A549 (cell line): ENCODE measurements at regions not wholly inside any gene's neighbourhood (a gene's known extent, or its start where the extent isn't known, plus 50 kb on each side); places are given as distances from the start of the nearest gene placed in this dataset.

Experiments used
- ATAC-seq, 2 experiments: fragments of 200-7000 bp in 1 of 2; fragments of >200 bp in 1 of 2; cut with Nextera tagmentation in 1 of 2; cut with Tn5 transposase in 1 of 2; 3 replicates each; pipeline versions ENCODE4 v1.8.0 to v1.9.1; 2018 to 2020; ENCODE audit warnings: mild to moderate bottlenecking in 1 of 2, moderate library complexity in 1 of 2
- CTCF ChIA-PET: fragments of 300-600 bp; sonication (Branson Sonifier 250); formaldehyde crosslinking; extraction: SDS; loops from one replicate; lab custom pipeline; 2021; ENCODE audit warnings: antibody characterized with exemption, inconsistent platforms; lab: Yijun Ruan, JAX
- POLR2A ChIA-PET: fragments of 350-600 bp; formaldehyde crosslinking; extraction: SDS; loops from one replicate; lab custom pipeline; 2021; ENCODE audit warnings: antibody characterized with exemption, inconsistent platforms; lab: Yijun Ruan, JAX
- DNase-seq, 2 experiments: peaks; one replicate each; pipeline versions ENCODE4 v3.0.0 to v3.0.0-alpha.2; 2011 to 2016; ENCODE audit warnings: low read depth in 1 of 2, low spot score in 1 of 2
- FAIRE-seq: peaks from 2 replicates; lab custom pipeline; 2011; peaks lifted over from hg19 to GRCh38; lab: Jason Lieb, UNC
- H3K27ac ChIP-seq, 2 experiments: fragments of >200 bp; sonication (Bioruptor Twin); formaldehyde crosslinking; 3 replicates each; pipeline ENCODE4 v1.5.1; 2016 to 2017
- H3K4me1 ChIP-seq: fragments of >200 bp; sonication (Bioruptor Twin); formaldehyde crosslinking; 3 replicates; pipeline ENCODE4 v1.6.1; 2016
- H3K4me2 ChIP-seq: fragments of >200 bp; sonication (Bioruptor Twin); formaldehyde crosslinking; 3 replicates; pipeline ENCODE4 v1.6.1; 2016
- H3K4me3 ChIP-seq: fragments of >200 bp; sonication (Bioruptor Twin); formaldehyde crosslinking; 3 replicates; pipeline ENCODE4 v1.5.1; 2016
- H3K9me3 ChIP-seq: fragments of >200 bp; sonication (Bioruptor Twin); formaldehyde crosslinking; 3 replicates; pipeline ENCODE4 v1.6.1; 2016
- BCL3 ChIP-seq: fragments of >200 bp; sonication (Bioruptor Twin); formaldehyde crosslinking; IDR thresholded peaks from 3 replicates; pipeline ENCODE4 v1.6.1; 2016
- CBX2 ChIP-seq: fragments of 200-600 bp; sonication (generic); IDR thresholded peaks from 2 replicates; pipeline ENCODE4 v1.6.1; 2016; ENCODE audit warnings: low read depth, mild to moderate bottlenecking, borderline replicate concordance
- CEBPB ChIP-seq, 2 experiments: fragments of >200 bp in 1 of 2; sonication (Bioruptor Twin) in 1 of 2; formaldehyde crosslinking in 1 of 2; IDR thresholded peaks; 2 replicates each; pipeline ENCODE4 v1.6.1; 2012 to 2016
- CHD2 ChIP-seq: fragments of 150-350 bp; IDR thresholded peaks from 2 replicates; pipeline ENCODE4 v1.6.1; 2014; ENCODE audit warnings: low read length; ENCODE audit not compliant: partially characterized antibody
- CHD4 ChIP-seq: fragments of 200-600 bp; sonication (generic); IDR thresholded peaks from 2 replicates; pipeline ENCODE4 v1.6.1; 2016; ENCODE audit warnings: antibody characterized with exemption, mild to moderate bottlenecking, borderline replicate concordance
- CTCF ChIP-seq: fragments of >200 bp; sonication (Bioruptor Twin); formaldehyde crosslinking; IDR thresholded peaks from 3 replicates; pipeline ENCODE4 v1.5.1; 2016
- EHF ChIP-seq: fragments of 250-450 bp; sonication (Bioruptor Pico); IDR thresholded peaks from 2 replicates; pipeline ENCODE4 v1.5.0; 2020; ENCODE audit warnings: mild to moderate bottlenecking
- EHMT2 ChIP-seq: fragments of 200-600 bp; sonication (generic); IDR thresholded peaks from 2 replicates; pipeline ENCODE4 v1.6.1; 2016; ENCODE audit warnings: antibody characterized with exemption, low read depth, mild to moderate bottlenecking, moderate library complexity
- FOSB ChIP-seq: fragments of 250-450 bp; sonication (Bioruptor Pico); IDR thresholded peaks from 2 replicates; pipeline ENCODE4 v1.5.0; 2020; ENCODE audit warnings: mild to moderate bottlenecking, moderate library complexity
- FOSL2 ChIP-seq, 2 experiments: fragments of 450-650 bp in 1 of 2; fragments of >200 bp in 1 of 2; sonication (Bioruptor Twin) in 1 of 2; formaldehyde crosslinking; IDR thresholded peaks; 2 replicates each; pipeline versions ENCODE4 v1.5.0 to v1.6.1; 2016 to 2020; ENCODE audit warnings: mild to moderate bottlenecking in 1 of 2, moderate library complexity in 1 of 2
- GATA3 ChIP-seq: IDR thresholded peaks from 2 replicates; pipeline ENCODE4 v1.6.1; 2012; ENCODE audit warnings: borderline replicate concordance
- HDAC2 ChIP-seq: fragments of 200-600 bp; sonication (generic); IDR thresholded peaks from 2 replicates; pipeline ENCODE4 v1.6.1; 2016
- HEYL ChIP-seq: fragments of 250-450 bp; sonication (Bioruptor Pico); IDR thresholded peaks from 2 replicates; pipeline ENCODE4 v1.8.0; 2021; ENCODE audit warnings: mild to moderate bottlenecking, moderate library complexity
- HMGXB4 ChIP-seq: fragments of 250-450 bp; sonication (Bioruptor Pico); IDR thresholded peaks from 2 replicates; pipeline ENCODE4 v1.5.0; 2021; ENCODE audit warnings: mild to moderate bottlenecking, moderate library complexity, borderline replicate concordance
- KDM1A ChIP-seq: fragments of 200-600 bp; sonication (generic); IDR thresholded peaks from 2 replicates; pipeline ENCODE4 v1.6.1; 2016; ENCODE audit warnings: low read depth, mild to moderate bottlenecking
- MAFK ChIP-seq: fragments of 450-650 bp; IDR thresholded peaks from 2 replicates; pipeline ENCODE4 v1.6.1; 2014; ENCODE audit not compliant: partially characterized antibody
- MAX ChIP-seq: IDR thresholded peaks from 2 replicates; pipeline ENCODE4 v1.6.1; 2012
- MAZ ChIP-seq: fragments of 150-350 bp; IDR thresholded peaks from 2 replicates; pipeline ENCODE4 v1.6.1; 2014; ENCODE audit warnings: antibody characterized with exemption, low read depth, low read length, borderline replicate concordance
- PBX3 ChIP-seq: IDR thresholded peaks from 2 replicates; pipeline ENCODE4 v1.6.1; 2012
- PHF8 ChIP-seq: fragments of 200-600 bp; sonication (generic); IDR thresholded peaks from 2 replicates; pipeline ENCODE4 v1.6.1; 2016; ENCODE audit warnings: low read depth, mild to moderate bottlenecking, antibody characterized with exemption, moderate library complexity, borderline replicate concordance
- POLR2A ChIP-seq: IDR thresholded peaks from 2 replicates; pipeline ENCODE4 v1.6.1; 2012; ENCODE audit warnings: mild to moderate bottlenecking, low read length
- RARB ChIP-seq: fragments of 250-450 bp; sonication (Bioruptor Pico); IDR thresholded peaks from 2 replicates; pipeline ENCODE4 v1.8.0; 2021; ENCODE audit warnings: mild to moderate bottlenecking, moderate library complexity
- RFX5 ChIP-seq: fragments of 450-650 bp; IDR thresholded peaks from 2 replicates; pipeline ENCODE4 v1.7.1; 2014; ENCODE audit warnings: antibody characterized with exemption, mild to moderate bottlenecking, moderate library complexity
- SREBF2 ChIP-seq: fragments of 450-650 bp; IDR thresholded peaks from 2 replicates; pipeline ENCODE4 v1.6.1; 2014; ENCODE audit warnings: mild to moderate bottlenecking, moderate library complexity
- ZC3H11A ChIP-seq: fragments of 450-650 bp; IDR thresholded peaks from 2 replicates; pipeline ENCODE4 v1.6.1; 2014; ENCODE audit warnings: antibody characterized with exemption, mild to moderate bottlenecking
- ZNF302 ChIP-seq: fragments of 250-450 bp; sonication (Bioruptor Pico); IDR thresholded peaks from 2 replicates; pipeline ENCODE4 v1.9.0; 2021; ENCODE audit warnings: inconsistent platforms, mild to moderate bottlenecking, moderate library complexity
- ZSCAN20 ChIP-seq: fragments of 250-450 bp; sonication (Bioruptor Pico); IDR thresholded peaks from 2 replicates; pipeline ENCODE4 v1.8.0; 2022; ENCODE audit warnings: mild to moderate bottlenecking, moderate library complexity
- WGBS: methylation state at CpG from one replicate; pipeline ENCODE4 v1.1.6; 2017; ENCODE audit errors: missing lambda C conversion rate; 5-methylcytosine and 5-hydroxymethylcytosine counted together

- WGBS, result 62% methylated on average over 2 of the region's 5 CpGs
- Histone ChIP-seq H3K9me3 (no peaks in the 10 kb centered on the region), H3K4me2 (no peak overlapping the region), H3K27ac (no peak overlapping the region), H3K4me1 (peaks cover 22% of the 10 kb centered on the region; the same call in 2 of the 3 replicates), H3K4me3 (no peak overlapping the region)
- no peak for DNase-seq
- no peak for TF ChIP-seq RFX5
- no peak for TF ChIP-seq PBX3
- TF ChIP-seq CBX2, result no peak
- no peak for TF ChIP-seq FOSL2 (IDR thresholded peaks at IDR 0.05)
- TF ChIP-seq FOSL2 (CRISPR knock-in tag; IDR thresholded peaks at IDR 0.05), result no peak
- no peak for TF ChIP-seq RARB
- no peak for TF ChIP-seq ZC3H11A
- no peak for TF ChIP-seq POLR2A
- TF ChIP-seq ZSCAN20, result no peak
- TF ChIP-seq CTCF, result no peak
- ChIA-PET CTCF (interaction anchor here (1.8 kb wide), 1 partner anchor 14 kb away, joined by 7 read pairs; no protein-coding TSS in a partner anchor), POLR2A (no interaction called here)
- FAIRE-seq, result no peak
- ATAC-seq, result no peak
Measured at GRCh38 chr3:43797794-43798193, 107.1 kb downstream of the ABHD5 start.

GRCh38 chr3:43810797-43811196, 120.1 kb downstream of the ABHD5 start:
- H3K9me3 ChIP-seq, result no peaks in the 10 kb centered on the region
- no peaks in the 10 kb centered on the region for H3K4me1 ChIP-seq
- ATAC-seq (no peak), DNase-seq (no peak), FAIRE-seq (no peak)
- CTCF ChIA-PET, result no interaction called here
- POLR2A ChIA-PET, result no interaction called here
- WGBS, result 96% methylated on average over 2 of the region's 2 CpGs
- H3K27ac ChIP-seq, result no peak overlapping the region
- H3K4me2 ChIP-seq, result no peak overlapping the region
- H3K4me3 ChIP-seq, result no peak overlapping the region
- TF ChIP-seq MAX (no peak), GATA3 (no peak), HEYL (CRISPR knock-in tag) (no peak), EHMT2 (no peak), FOSB (CRISPR knock-in tag) (no peak), EHF (no peak), PBX3 (no peak), MAZ (no peak), KDM1A (no peak), ZNF302 (no peak), CHD4 (no peak), CEBPB (IDR thresholded peaks at IDR 0.05) (no peak), HDAC2 (no peak)

GRCh38 chr3:43814461-43814860, 123.7 kb downstream of the ABHD5 start:
- CTCF ChIA-PET, result no interaction called here
- Histone ChIP-seq H3K9me3 (no peaks in the 10 kb centered on the region), H3K4me3 (no peak overlapping the region), H3K4me2 (no peak overlapping the region), H3K27ac (no peak overlapping the region), H3K4me1 (no peaks in the 10 kb centered on the region)
- no peak for FAIRE-seq
- TF ChIP-seq MAFK, result no peak
- no peak for TF ChIP-seq BCL3
- no peak for TF ChIP-seq PHF8
- no peak for TF ChIP-seq HMGXB4
- TF ChIP-seq CHD2, result no peak
- no peak for TF ChIP-seq GATA3
- TF ChIP-seq EHMT2, result no peak
- TF ChIP-seq CHD4, result no peak
- TF ChIP-seq EHF, result no peak
- TF ChIP-seq KDM1A, result no peak
- no peak for TF ChIP-seq SREBF2
- POLR2A ChIA-PET, result no interaction called here
- DNase-seq, result no peak
- no peak for ATAC-seq
- 29% methylated on average over 1 of the region's 1 CpG for WGBS
